ENCODE measurements at regions not wholly inside any gene's neighbourhood (a gene's known extent, or its start where the extent isn't known, plus 50 kb on each side); places are given as distances from the start of the nearest gene placed in this dataset.

DNA sequence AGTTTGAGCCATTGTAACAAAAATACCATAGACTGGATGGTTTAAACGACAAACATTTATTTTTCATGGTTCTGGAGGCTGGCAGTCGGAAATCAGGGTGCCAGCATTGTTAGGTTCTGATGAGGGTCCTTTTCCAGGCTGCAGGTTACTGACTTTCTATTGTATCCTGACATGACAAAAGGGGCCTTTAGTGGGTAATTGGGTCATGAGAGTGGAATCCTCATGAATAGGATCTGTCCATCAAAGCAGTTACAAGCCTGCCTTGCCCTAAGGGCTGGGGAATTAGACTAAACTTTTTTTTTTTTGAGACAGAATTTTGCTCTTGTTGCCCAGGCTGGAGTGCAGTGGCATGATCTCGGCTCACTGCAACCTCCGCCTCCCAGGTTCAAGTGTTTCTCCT lies 347.9 kb upstream of the TSHZ2 start:
- Histone ChIP-seq H2BK20ac (ENCODE audit: low read length) (no peak overlapping the region), H2BK12ac (ENCODE audit: low read depth, low read length) (no peak overlapping the region), H2AK5ac (ENCODE audit: low read depth, low read length) (no peak overlapping the region), H3K23me2 (ENCODE audit: low read depth, low read length) (no peaks in the 10 kb centered on the region), H3K9me3 (ENCODE audit: insufficient read depth in 2 of 2, low read depth in 1 of 2, low read length in 1 of 2) (no peaks in the 10 kb centered on the region), H3K36me3 (ENCODE audit: control insufficient read depth in 2 of 4, insufficient read depth in 4 of 4, low read length in 3 of 4) (no peaks in the 10 kb centered on the region), H2BK15ac (ENCODE audit: low read length) (no peak overlapping the region), H2AFZ (ENCODE audit: low read length) (no peak overlapping the region), H3K56ac (replicated peaks; ENCODE audit: insufficient read length, low read depth, low read length) (no peak overlapping the region), H3K9ac (replicated peaks in 1 of 4; ENCODE audit: extremely low read depth in 1 of 4, low read depth in 3 of 4, low read length in 3 of 4) (no peak overlapping the region), H3K27me3 (replicated peaks in 1 of 4; ENCODE audit: control insufficient read depth in 3 of 4, extremely low read depth in 1 of 4, insufficient read depth in 3 of 4, low read length in 3 of 4) (no peaks in the 10 kb centered on the region), H3K18ac (ENCODE audit: extremely low read depth, low read length) (no peak overlapping the region), H4K91ac (replicated peaks; ENCODE audit: insufficient read length, low read length) (no peak overlapping the region), H4K5ac (ENCODE audit: insufficient read length, low read depth, low read length) (no peak overlapping the region), H3K79me1 (ENCODE audit: low read depth, low read length) (no peaks in the 10 kb centered on the region), H3K4me1 (replicated peaks in 1 of 4; ENCODE audit: control insufficient read depth in 3 of 4, insufficient read depth in 4 of 4, low read length in 3 of 4) (peaks cover 0 to 5% (median 0%) of the 10 kb centered on the region in 4 experiments; a peak in 1 of 7 replicates), H4K8ac (ENCODE audit: extremely low read depth, insufficient read depth, low read length) (no peak overlapping the region), H3K23ac (ENCODE audit: insufficient read length) (no peak overlapping the region), H4K20me1 (replicated peaks in 1 of 2; ENCODE audit: control insufficient read depth in 1 of 2, insufficient read depth in 2 of 2, low read length in 2 of 2) (no peaks in the 10 kb centered on the region), H3K4ac (replicated peaks; ENCODE audit: insufficient read length, low read depth, low read length) (no peak overlapping the region), H3K14ac (ENCODE audit: insufficient read length) (no peak overlapping the region), H3K27ac (ENCODE audit: low read depth, low read length) (no peak overlapping the region), H3K4me3 (ENCODE audit: extremely low read depth in 1 of 4, insufficient read depth in 2 of 4, low read depth in 3 of 4, low read length in 4 of 4) (no peak overlapping the region), H3K79me2 (ENCODE audit: control insufficient read depth in 1 of 2, insufficient read depth in 2 of 2, low read length in 2 of 2) (no peaks in the 10 kb centered on the region), H3K4me2 (ENCODE audit: insufficient read depth in 1 of 2, low read depth in 2 of 2, low read length in 2 of 2) (no peak overlapping the region), H2BK5ac (ENCODE audit: low read depth, low read length) (no peak overlapping the region), H2BK120ac (replicated peaks; ENCODE audit: low read depth, low read length) (no peak overlapping the region)
- POLR2A ChIA-PET (ENCODE audit: partially characterized antibody), result no interaction called here
- CTCF ChIA-PET (ENCODE audit: partially characterized antibody), result no interaction called here
- no peak for TF ChIP-seq CHD2 (IDR thresholded peaks at IDR 0.05; ENCODE audit: low read length)
- no peak for TF ChIP-seq YY1 (IDR thresholded peaks at IDR 0.05; ENCODE audit: low read depth, low read length)
- TF ChIP-seq RAD21 (IDR thresholded peaks at IDR 0.05 in 1 of 2, conservative IDR thresholded peaks at IDR 0.05 in 1 of 2; ENCODE audit: low read depth in 2 of 2, low read length in 2 of 2), result no peak
- FAIRE-seq (no peak), DNase-seq (ENCODE audit: low read depth in 1 of 2, low spot score in 2 of 2) (no peak)
- 76% methylated on average over 4 of the region's 4 CpGs; no CpG with 5 or more reads in 1 of the 2 experiments for WGBS, 2 experiments (ENCODE audit: extremely low coverage in 1 of 2, insufficient coverage in 1 of 2, insufficient read length in 1 of 2, insufficient replicate concordance in 2 of 2, low coverage in 1 of 2, low lambda C conversion rate in 2 of 2, missing lambda C conversion rate in 1 of 2)

Data from H1 (cell line).